B cell (primary cell): ENCODE measurements at regions not wholly inside any gene's neighbourhood (a gene's known extent, or its start where the extent isn't known, plus 50 kb on each side); places are given as distances from the start of the nearest gene placed in this dataset.

Experiments used
- CTCF ChIP-seq: fragments of 200-600 bp; IDR thresholded peaks from one replicate; pipeline ENCODE4 v1.8.0; 2022; ENCODE audit warnings: antibody characterized with exemption, mild to moderate bottlenecking
- EZH2 ChIP-seq: IDR thresholded peaks from 2 replicates; pipeline ENCODE4 v1.6.1; 2012; ENCODE audit warnings: borderline replicate concordance, low read depth, mild to moderate bottlenecking, moderate library complexity, low read length; ENCODE audit not compliant: insufficient read depth, poor library complexity, severe bottlenecking

- no peak for TF ChIP-seq CTCF
- TF ChIP-seq EZH2: no peak
Observed at GRCh38 chr2:173451941-173452340, 97.3 kb downstream of the CDCA7 start.
